GM19023 (cell line): ENCODE measurements at regions not wholly inside any gene's neighbourhood (a gene's known extent, or its start where the extent isn't known, plus 50 kb on each side); places are given as distances from the start of the nearest gene placed in this dataset.

Source experiments
- ATAC-seq: cut with Tn5 transposase; IDR thresholded peaks from one replicate; pipeline ENCODE4 v1.9.1; 2021; ENCODE audit warnings: mild to moderate bottlenecking, moderate library complexity; ENCODE audit not compliant: unreplicated experiment

- no peak for ATAC-seq
Observed at GRCh38 chrX:10047133-10047532, 80.0 kb downstream of the CLDN34 start.

- ATAC-seq = no peak
Observed at GRCh38 chrX:10047631-10048030, 80.5 kb downstream of the CLDN34 start.

- no peak for ATAC-seq
Observed at GRCh38 chrX:10048076-10048475, 80.9 kb downstream of the CLDN34 start.

GRCh38 chrX:10048707-10049106 lies 81.5 kb downstream of the CLDN34 start:
- no peak for ATAC-seq

GRCh38 chrX:10049236-10049635 lies 82.1 kb downstream of the CLDN34 start:
- ATAC-seq = no peak

GRCh38 chrX:10050481-10050880 lies 83.3 kb downstream of the CLDN34 start:
- no peak for ATAC-seq

GRCh38 chrX:10051866-10052480 lies 84.8 kb downstream of the CLDN34 start:
- no peak for ATAC-seq

GRCh38 chrX:10052906-10053625 lies 85.9 kb downstream of the CLDN34 start:
- no peak for ATAC-seq

GRCh38 chrX:10054396-10054795 lies 87.2 kb downstream of the CLDN34 start:
- no peak for ATAC-seq

- ATAC-seq = no peak
Observed at GRCh38 chrX:10055430-10055829, 88.3 kb downstream of the CLDN34 start.

- ATAC-seq = peak; percentile 60
Observed at GRCh38 chrX:10062352-10062751, 94.4 kb upstream of the CLCN4 start.

- no peak for ATAC-seq
Observed at GRCh38 chrX:10062980-10063379, 93.8 kb upstream of the CLCN4 start.

- no peak for ATAC-seq
Observed at GRCh38 chrX:10064736-10065135, 92.0 kb upstream of the CLCN4 start.

GRCh38 chrX:10070714-10071436 lies 85.9 kb upstream of the CLCN4 start:
- ATAC-seq = no peak

GRCh38 chrX:10071451-10072144 lies 85.2 kb upstream of the CLCN4 start:
- ATAC-seq = no peak

- ATAC-seq = no peak
Observed at GRCh38 chrX:10072786-10073568, 83.8 kb upstream of the CLCN4 start.

GRCh38 chrX:10073671-10074070 lies 83.1 kb upstream of the CLCN4 start:
- no peak for ATAC-seq

- ATAC-seq = no peak
Observed at GRCh38 chrX:10074241-10074941, 82.4 kb upstream of the CLCN4 start.

- no peak for ATAC-seq
Observed at GRCh38 chrX:10076765-10077164, 80.0 kb upstream of the CLCN4 start.
